Gastroesophageal sphincter (tissue), 3 donors: ENCODE measurements at regions not wholly inside any gene's neighbourhood (a gene's known extent, or its start where the extent isn't known, plus 50 kb on each side); places are given as distances from the start of the nearest gene placed in this dataset.

Experiments used
- CTCF ChIP-seq, 4 experiments: fragments of 200-600 bp in 2 of 4; fragments of 450-650 bp in 2 of 4; sonication (generic) in 1 of 4; IDR thresholded peaks; one replicate each; pipeline ENCODE4 v1.5.1; 2017 to 2019; ENCODE audit warnings: antibody characterized with exemption in 4 of 4, mild to moderate bottlenecking in 2 of 4, moderate library complexity in 2 of 4
- EP300 ChIP-seq: sonication (generic); formaldehyde crosslinking; IDR thresholded peaks from one replicate; pipeline ENCODE4 v1.6.1; 2017; ENCODE audit warnings: antibody characterized with exemption, mild to moderate bottlenecking

DNA sequence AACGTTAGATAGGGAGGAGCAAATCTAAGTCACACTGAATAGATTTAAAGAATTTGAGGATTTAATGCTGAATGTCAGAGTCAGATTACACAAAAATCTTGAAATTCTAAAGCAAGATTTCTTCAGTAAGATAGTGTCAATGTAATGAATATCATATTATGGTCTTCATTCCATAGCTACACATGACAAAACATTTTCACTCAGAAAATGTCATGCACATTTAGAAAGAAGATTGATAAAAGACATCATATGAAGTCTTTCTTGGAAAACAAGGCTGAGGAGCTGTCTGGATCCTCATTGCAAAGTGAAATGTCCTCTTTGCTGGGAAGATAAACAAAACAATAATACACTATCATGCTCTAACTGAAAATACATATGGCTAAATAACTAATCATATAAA, 1006.9 kb downstream of the PCDH7 start:
- TF ChIP-seq CTCF (IDR thresholded peaks at IDR 0.05) (no peak), EP300 (no peak)
